ENCODE measurements at regions not wholly inside any gene's neighbourhood (a gene's known extent, or its start where the extent isn't known, plus 50 kb on each side); places are given as distances from the start of the nearest gene placed in this dataset.

- TF ChIP-seq ATF3 (IDR thresholded peaks at IDR 0.05; ENCODE audit: insufficient read depth, low read depth, low read length) (no peak), RXRA (IDR thresholded peaks at IDR 0.05; ENCODE audit: insufficient read depth, low read depth, low read length) (no peak), POLR2A (IDR thresholded peaks at IDR 0.05; ENCODE audit: control extremely low read depth in 1 of 2, low read depth in 2 of 2, low read length in 2 of 2) (no peak), BACH1 (IDR thresholded peaks at IDR 0.05; ENCODE audit: low read length) (no peak)
Observed at GRCh38 chr6:84508981-84509380, 255.4 kb downstream of the TBX18 start.

Data from H1 (cell line).